GM21360 (cell line): ENCODE measurements at regions not wholly inside any gene's neighbourhood (a gene's known extent, or its start where the extent isn't known, plus 50 kb on each side); places are given as distances from the start of the nearest gene placed in this dataset.
"Not testable (repeated sequence)": the region's sequence is repeated elsewhere in the genome, so short reads cannot be mapped to it uniquely, and the experiment has no call there.

ENCODE experiments used
- ATAC-seq: cut with Tn5 transposase; IDR thresholded peaks from one replicate; pipeline ENCODE4 v1.9.1; 2021; ENCODE audit warnings: mild to moderate bottlenecking, moderate library complexity; ENCODE audit not compliant: unreplicated experiment

GRCh38 chr1:10938741-10939417 is 73.6 kb upstream of the TARDBP start:
- no peak for ATAC-seq

DNA sequence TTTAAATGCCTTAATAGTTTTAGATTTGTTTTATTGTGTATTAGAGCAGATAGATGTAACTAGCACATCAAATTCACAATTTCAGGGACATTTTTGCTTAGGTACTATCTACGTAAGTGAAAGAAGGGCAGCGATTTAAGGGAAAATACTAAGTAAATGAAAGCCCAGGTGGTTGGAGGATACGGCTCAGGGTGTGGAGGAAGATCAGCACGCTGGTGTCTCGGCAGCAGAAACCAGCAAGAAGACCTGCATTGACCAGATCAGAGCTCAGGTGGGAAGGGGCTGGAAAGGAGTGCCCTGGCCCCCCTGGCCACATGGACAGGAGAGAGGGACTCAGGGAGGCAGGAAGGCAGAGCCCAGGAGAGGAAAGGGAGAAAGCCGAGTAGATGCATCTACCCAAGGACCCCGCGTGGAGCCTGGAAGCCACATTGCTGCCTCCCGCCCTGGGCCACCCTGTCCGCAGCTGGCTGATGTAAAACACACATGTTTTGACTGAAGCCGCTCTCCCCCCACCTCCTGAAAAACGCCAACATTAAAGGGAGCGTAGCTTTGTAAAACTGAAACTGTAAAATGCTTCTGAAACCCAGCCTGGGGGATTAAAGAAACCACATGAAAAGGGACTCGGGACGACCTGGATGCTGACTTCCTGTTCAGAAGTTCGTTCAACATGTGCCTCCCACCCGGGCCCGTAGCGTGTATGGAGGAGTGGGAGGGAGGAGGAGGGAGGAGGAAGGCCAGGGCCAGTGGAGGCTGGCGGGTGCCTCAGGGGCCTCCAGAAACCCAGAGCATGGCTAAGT is 72.6 kb upstream of the TARDBP start:
- peak; percentile 45 for ATAC-seq

DNA sequence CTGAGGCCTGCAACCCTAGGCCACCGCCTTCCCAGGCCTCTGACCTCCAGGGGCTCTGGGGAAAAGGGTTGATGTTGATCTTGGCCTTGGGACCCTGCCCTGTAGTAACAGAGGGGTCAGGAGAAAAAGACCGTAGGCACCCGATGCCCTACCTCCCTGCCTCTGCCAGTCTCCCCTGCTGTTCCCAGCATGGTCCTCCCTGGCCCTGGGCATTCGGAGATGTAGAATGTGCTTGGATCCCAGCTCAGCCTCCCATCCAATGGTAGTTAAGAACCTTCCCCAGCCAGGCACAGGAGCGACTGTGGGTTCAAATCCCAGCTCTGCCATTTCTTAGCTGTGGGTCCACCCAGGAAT is 72.0 kb upstream of the TARDBP start:
- ATAC-seq: no peak

GRCh38 chr1:10940838-10941237 is 71.6 kb upstream of the TARDBP start:
- ATAC-seq: no peak

GRCh38 chr1:10941891-10942541 is 70.4 kb upstream of the TARDBP start:
- no peak for ATAC-seq

GRCh38 chr1:10942542-10942912 is 69.9 kb upstream of the TARDBP start:
- no peak for ATAC-seq

GRCh38 chr1:10943041-10943440 is 69.4 kb upstream of the TARDBP start:
- no peak for ATAC-seq

- no peak for ATAC-seq
These were observed 68.3 kb upstream of the TARDBP start for GRCh38 chr1:10943991-10944730.

GRCh38 chr1:10945991-10946509 is 66.4 kb upstream of the TARDBP start:
- ATAC-seq: no peak

- no peak for ATAC-seq
These were observed 65.3 kb upstream of the TARDBP start for GRCh38 chr1:10947181-10947580.

GRCh38 chr1:10947691-10948462 is 64.6 kb upstream of the TARDBP start:
- no peak for ATAC-seq

GRCh38 chr1:10948463-10948775 is 64.0 kb upstream of the TARDBP start:
- ATAC-seq: no peak

- no peak for ATAC-seq
These were observed 61.9 kb upstream of the TARDBP start for GRCh38 chr1:10950316-10951172.

- ATAC-seq: not testable (repeated sequence)
These were observed 61.2 kb upstream of the TARDBP start for GRCh38 chr1:10951298-10951697.

DNA sequence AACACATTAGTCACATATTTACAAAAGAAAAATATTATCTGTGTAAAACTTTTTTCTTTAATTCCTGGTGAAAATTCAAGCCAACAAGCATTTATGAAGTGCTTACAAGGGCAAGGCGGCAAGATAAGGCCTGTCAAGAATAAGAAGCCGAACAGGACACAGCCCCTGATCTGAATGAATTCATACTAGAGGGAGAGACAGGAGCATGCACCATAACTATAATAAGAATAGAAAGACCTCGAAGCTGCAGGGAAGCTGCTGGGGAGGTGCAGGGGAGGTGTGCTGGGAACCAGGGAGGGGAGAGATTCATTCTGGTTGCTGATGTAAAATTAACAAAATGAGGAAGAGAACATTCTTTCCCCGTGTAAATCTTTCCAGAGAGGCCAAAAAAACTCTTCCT is 60.5 kb upstream of the TARDBP start:
- ATAC-seq: no peak

DNA sequence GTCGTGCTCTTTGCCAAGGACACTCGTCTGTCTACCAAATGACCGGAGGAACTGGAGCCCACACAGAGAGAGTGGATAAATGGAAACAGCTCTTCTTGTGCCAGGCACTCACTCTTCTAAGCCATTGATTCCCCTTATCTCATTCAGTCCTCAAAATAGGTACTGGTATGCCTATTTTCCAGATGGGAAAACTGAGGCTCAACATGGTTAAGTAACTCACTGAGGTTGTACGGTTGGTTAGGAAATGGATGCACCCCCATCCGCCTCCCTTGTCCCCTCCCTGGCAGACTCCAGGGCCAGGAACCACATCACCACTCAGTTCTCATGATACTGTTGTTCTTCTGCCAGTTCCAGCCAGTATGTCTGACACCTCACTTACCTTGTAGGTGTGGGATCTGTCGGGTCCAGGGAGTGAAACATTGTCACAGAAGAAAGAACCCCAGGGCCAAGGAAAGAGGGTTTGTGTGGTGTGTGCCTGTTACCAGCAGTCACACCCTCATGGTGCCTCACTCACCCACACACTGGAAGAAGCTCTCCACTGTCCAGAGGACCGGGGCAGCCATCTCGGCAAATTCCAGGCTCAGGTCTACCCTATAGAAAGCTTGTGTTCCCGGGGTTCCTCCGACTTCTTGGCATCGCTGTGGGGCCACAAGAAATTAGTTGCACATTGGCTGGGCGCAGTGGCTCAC is 58.8 kb upstream of the TARDBP start:
- no peak for ATAC-seq

GRCh38 chr1:10957133-10957532 is 55.3 kb upstream of the TARDBP start:
- no peak for ATAC-seq

- ATAC-seq: no peak
These were observed 53.8 kb upstream of the TARDBP start for GRCh38 chr1:10958614-10959013.
